Upper lobe of left lung (tissue), 4 donors: ENCODE measurements at regions not wholly inside any gene's neighbourhood (a gene's known extent, or its start where the extent isn't known, plus 50 kb on each side); places are given as distances from the start of the nearest gene placed in this dataset.

ENCODE experiments used
- CTCF ChIP-seq, 6 experiments: fragments of 450-650 bp in 4 of 6; fragments of 200-600 bp in 2 of 6; sonication (generic) in 2 of 6; IDR thresholded peaks; one replicate each; pipeline ENCODE4 v1.5.1; 2016 to 2019; ENCODE audit warnings: antibody characterized with exemption in 6 of 6
- POLR2A ChIP-seq, 4 donors: fragments of 450-650 bp; IDR thresholded peaks; one replicate each; pipeline ENCODE4 v1.5.1; 2016 to 2017; ENCODE audit warnings: antibody characterized with exemption in 4 of 4, mild to moderate bottlenecking in 2 of 4

GRCh38 chr13:88752041-88752440 lies 1080.9 kb downstream of the SLITRK5 start:
- TF ChIP-seq POLR2A (IDR thresholded peaks at IDR 0.05) (no peak), CTCF (IDR thresholded peaks at IDR 0.05) (no peak)
